Retina (tissue), 1 donor: ENCODE measurements at regions not wholly inside any gene's neighbourhood (a gene's known extent, or its start where the extent isn't known, plus 50 kb on each side); places are given as distances from the start of the nearest gene placed in this dataset.
A peak's percentile ranks its signal among the peaks of the same experiment; 100 is the strongest.

ENCODE experiments used
- DNase-seq: peaks from one replicate; pipeline ENCODE4 v3.0.0-alpha.2; 2016

- peak; percentile 4 for DNase-seq
Observed at GRCh38 chr4:178066338-178066941, 624.2 kb upstream of the AGA start.

GRCh38 chr4:178068136-178068535, 625.9 kb upstream of the AGA start:
- no peak for DNase-seq

- no peak for DNase-seq
Observed at GRCh38 chr4:178070163-178070562, 627.9 kb upstream of the AGA start.

GRCh38 chr4:178080312-178080711, 638.1 kb upstream of the AGA start:
- no peak for DNase-seq

- DNase-seq = no peak
Observed at GRCh38 chr4:178081176-178081575, 638.9 kb upstream of the AGA start.

- no peak for DNase-seq
Observed at GRCh38 chr4:178081896-178082295, 639.7 kb upstream of the AGA start.

- no peak for DNase-seq
Observed at GRCh38 chr4:178082906-178083305, 640.7 kb upstream of the AGA start.

- no peak for DNase-seq
Observed at GRCh38 chr4:178083968-178084367, 641.7 kb upstream of the AGA start.

GRCh38 chr4:178086320-178086719, 644.1 kb upstream of the AGA start:
- peak; percentile 14 for DNase-seq

GRCh38 chr4:178090640-178091411, 648.6 kb upstream of the AGA start:
- no peak for DNase-seq

GRCh38 chr4:178102139-178102538, 659.9 kb upstream of the AGA start:
- DNase-seq = no peak

- DNase-seq = no peak
Observed at GRCh38 chr4:178105242-178105641, 663.0 kb upstream of the AGA start.

- DNase-seq = no peak
Observed at GRCh38 chr4:178136736-178137345, 694.6 kb upstream of the AGA start.

GRCh38 chr4:178137732-178138471, 695.7 kb upstream of the AGA start:
- DNase-seq = no peak

- DNase-seq = no peak
Observed at GRCh38 chr4:178138491-178138890, 696.3 kb upstream of the AGA start.

GRCh38 chr4:178140326-178140915, 698.2 kb upstream of the AGA start:
- no peak for DNase-seq

GRCh38 chr4:178142724-178143123, 700.5 kb upstream of the AGA start:
- no peak for DNase-seq

GRCh38 chr4:178148106-178148505, 705.9 kb upstream of the AGA start:
- DNase-seq = no peak

GRCh38 chr4:178165251-178165950, 723.2 kb upstream of the AGA start:
- peak; percentile 11 for DNase-seq

- no peak for DNase-seq
Observed at GRCh38 chr4:178165951-178166308, 723.7 kb upstream of the AGA start.

- DNase-seq = no peak
Observed at GRCh38 chr4:178173771-178174170, 731.5 kb upstream of the AGA start.

- no peak for DNase-seq
Observed at GRCh38 chr4:178174756-178175155, 732.5 kb upstream of the AGA start.

- DNase-seq = no peak
Observed at GRCh38 chr4:178185517-178185916, 743.3 kb upstream of the AGA start.
